Keratinocyte (primary cell): ENCODE measurements at regions not wholly inside any gene's neighbourhood (a gene's known extent, or its start where the extent isn't known, plus 50 kb on each side); places are given as distances from the start of the nearest gene placed in this dataset.

ENCODE experiments used
- DNase-seq: peaks from one replicate; pipeline ENCODE4 v3.0.0-alpha.2; 2011; ENCODE audit warnings: low read depth, missing footprints, low spot score
- FAIRE-seq: peaks from 2 replicates; lab custom pipeline; 2011; peaks lifted over from hg19 to GRCh38; lab: Jason Lieb, UNC
- H2AFZ ChIP-seq: 2 replicates; pipeline ENCODE4 v1.6.0; 2012; ENCODE audit warnings: low read length, control low read depth, inconsistent platforms; ENCODE audit not compliant: control insufficient read depth
- H3K27ac ChIP-seq: 2 replicates; pipeline ENCODE4 v1.5.1; 2011; ENCODE audit warnings: low read length; ENCODE audit not compliant: control insufficient read depth, insufficient read depth
- H3K27me3 ChIP-seq: 3 replicates; pipeline ENCODE4 v1.6.0; 2011; ENCODE audit warnings: low read length; ENCODE audit not compliant: control insufficient read depth, insufficient read depth; ENCODE audit errors: extremely low read depth
- H3K36me3 ChIP-seq, 2 experiments: 2 replicates in 1 of 2; 3 replicates in 1 of 2; pipeline ENCODE4 v1.5.1; 2011; ENCODE audit warnings: low read length in 2 of 2, mild to moderate bottlenecking in 1 of 2; ENCODE audit not compliant: control insufficient read depth in 2 of 2, insufficient read depth in 2 of 2; ENCODE audit errors: extremely low read depth in 1 of 2
- H3K4me1 ChIP-seq: 3 replicates; pipeline ENCODE4 v1.5.1; 2011; ENCODE audit warnings: low read length; ENCODE audit not compliant: control insufficient read depth, insufficient read depth; ENCODE audit errors: extremely low read depth
- H3K4me2 ChIP-seq: 3 replicates; pipeline ENCODE4 v1.6.0; 2011; ENCODE audit warnings: low read depth, low read length; ENCODE audit not compliant: control insufficient read depth, insufficient read depth; ENCODE audit errors: extremely low read depth
- H3K4me3 ChIP-seq, 3 experiments: fragments of 200-600 bp in 1 of 3; sonication (generic) in 1 of 3; 2 replicates in 2 of 3; 3 replicates in 1 of 3; pipeline ENCODE4 v1.5.1; 2011 to 2016; ENCODE audit warnings: low read length in 3 of 3, mild to moderate bottlenecking in 3 of 3, control low read depth in 2 of 3, inconsistent platforms in 1 of 3, low read depth in 1 of 3, mixed read lengths in 1 of 3, mixed run types in 1 of 3, moderate library complexity in 1 of 3; ENCODE audit not compliant: control insufficient read depth in 2 of 3, insufficient read depth in 2 of 3; ENCODE audit errors: extremely low read depth in 1 of 3
- H3K79me2 ChIP-seq: 2 replicates; pipeline ENCODE4 v1.6.0; 2012; ENCODE audit warnings: low read length; ENCODE audit not compliant: control insufficient read depth, insufficient read depth
- H3K9ac ChIP-seq: 3 replicates; pipeline ENCODE4 v1.6.0; 2011; ENCODE audit warnings: low read length; ENCODE audit not compliant: control insufficient read depth, insufficient read depth; ENCODE audit errors: extremely low read depth
- H3K9me1 ChIP-seq: 3 replicates; pipeline ENCODE4 v1.6.0; 2011; ENCODE audit warnings: low read length; ENCODE audit not compliant: control insufficient read depth, insufficient read depth; ENCODE audit errors: extremely low read depth
- H3K9me3 ChIP-seq: 2 replicates; pipeline ENCODE4 v1.5.1; 2012; ENCODE audit warnings: low read depth, low read length; ENCODE audit not compliant: control insufficient read depth
- H4K20me1 ChIP-seq: 3 replicates; pipeline ENCODE4 v1.6.0; 2011; ENCODE audit warnings: low read length; ENCODE audit not compliant: control insufficient read depth, insufficient read depth; ENCODE audit errors: extremely low read depth
- CTCF ChIP-seq, 3 experiments: IDR thresholded peaks in 1 of 3; conservative IDR thresholded peaks in 1 of 3; optimal IDR thresholded peaks in 1 of 3; 2 replicates in 2 of 3; 3 replicates in 1 of 3; pipeline versions ENCODE3 to v1.5.1; 2011; ENCODE audit warnings: low read length in 3 of 3, mild to moderate bottlenecking in 3 of 3, moderate library complexity in 2 of 3, control low read depth in 1 of 3, inconsistent platforms in 1 of 3; ENCODE audit not compliant: insufficient read depth in 2 of 3; ENCODE audit errors: extremely low read depth in 1 of 3
- EZH2 ChIP-seq: IDR thresholded peaks from one replicate; pipeline ENCODE4 v1.6.1; 2012; ENCODE audit warnings: inconsistent platforms, mild to moderate bottlenecking, low read length, moderate library complexity
- dilution Hi-C: fragments of 300-500 bp; cut with MboI; formaldehyde crosslinking; loops from one replicate; pipeline ENCODE4 v1.7.0; 2020; ENCODE audit warnings: low sequenced_read_pairs; ENCODE audit not compliant: extremely low pct_ligation_motif_present

- Histone ChIP-seq H3K36me3 (no peaks in the 10 kb centered on the region), H3K27ac (no peak overlapping the region), H3K9me1 (no peaks in the 10 kb centered on the region), H2AFZ (no peak overlapping the region), H3K9ac (no peak overlapping the region), H3K27me3 (no peaks in the 10 kb centered on the region), H3K4me3 (no peak overlapping the region), H4K20me1 (no peaks in the 10 kb centered on the region), H3K9me3 (no peaks in the 10 kb centered on the region), H3K4me2 (no peak overlapping the region), H3K4me1 (peaks cover 6% of the 10 kb centered on the region), H3K79me2 (no peaks in the 10 kb centered on the region)
- TF ChIP-seq EZH2 (no peak), CTCF (optimal IDR thresholded peaks at IDR 0.05 in 1 of 3, IDR thresholded peaks at IDR 0.05 in 1 of 3, conservative IDR thresholded peaks at IDR 0.05 in 1 of 3; ENCODE audit: extremely low read depth in 1 of 3, insufficient read depth in 2 of 3, low read length in 3 of 3) (no peak)
- FAIRE-seq (no peak), DNase-seq (no peak)
- dilution Hi-C loops, result no loop called here
Measured at GRCh38 chr7:35556515-35557471, 138.1 kb downstream of the HERPUD2 start.

GRCh38 chr7:35555934-35556333 lies 139.0 kb downstream of the HERPUD2 start:
- Histone ChIP-seq H3K9me1 (no peaks in the 10 kb centered on the region), H3K4me3 (no peak overlapping the region), H3K9ac (no peak overlapping the region), H4K20me1 (no peaks in the 10 kb centered on the region), H3K9me3 (no peaks in the 10 kb centered on the region), H3K4me1 (peaks cover 6% of the 10 kb centered on the region), H3K27me3 (no peaks in the 10 kb centered on the region), H2AFZ (no peak overlapping the region), H3K4me2 (no peak overlapping the region), H3K27ac (peak overlapping the region; percentile 44), H3K36me3 (no peaks in the 10 kb centered on the region), H3K79me2 (no peaks in the 10 kb centered on the region)
- dilution Hi-C loops, result no loop called here
- DNase-seq (peak; percentile 25), FAIRE-seq (peak; percentile 75)
- TF ChIP-seq CTCF (optimal IDR thresholded peaks at IDR 0.05 in 1 of 3, IDR thresholded peaks at IDR 0.05 in 1 of 3, conservative IDR thresholded peaks at IDR 0.05 in 1 of 3; ENCODE audit: extremely low read depth in 1 of 3, insufficient read depth in 2 of 3, low read length in 3 of 3), result no peak
- TF ChIP-seq EZH2, result no peak
